GM10248 (cell line): ENCODE measurements at regions not wholly inside any gene's neighbourhood (a gene's known extent, or its start where the extent isn't known, plus 50 kb on each side); places are given as distances from the start of the nearest gene placed in this dataset.
A peak's percentile ranks its signal among the peaks of the same experiment; 100 is the strongest.

Source experiments
- CTCF ChIA-PET: fragments of 300-600 bp; sonication (Branson Sonifier 250); formaldehyde crosslinking; extraction: SDS; loops from one replicate; lab custom pipeline; 2021; ENCODE audit warnings: antibody characterized with exemption; lab: Yijun Ruan, JAX
- POLR2A ChIA-PET: fragments of 350-650 bp; sonication (Branson Sonifier 250); formaldehyde crosslinking; extraction: SDS; loops from one replicate; lab custom pipeline; 2020; ENCODE audit warnings: antibody characterized with exemption; lab: Yijun Ruan, JAX
- DNase-seq: peaks from one replicate; pipeline ENCODE4 v3.0.0; 2012; ENCODE audit errors: extremely low spot score
- TF ChIP-seq, protein P1 (sequence below): IDR thresholded peaks from 2 replicates; pipeline ENCODE4 v1.5.1; 2012; ENCODE audit warnings: mild to moderate bottlenecking, low read depth; ENCODE audit errors: extremely low read depth, missing control alignments, control extremely low read depth

DNA sequence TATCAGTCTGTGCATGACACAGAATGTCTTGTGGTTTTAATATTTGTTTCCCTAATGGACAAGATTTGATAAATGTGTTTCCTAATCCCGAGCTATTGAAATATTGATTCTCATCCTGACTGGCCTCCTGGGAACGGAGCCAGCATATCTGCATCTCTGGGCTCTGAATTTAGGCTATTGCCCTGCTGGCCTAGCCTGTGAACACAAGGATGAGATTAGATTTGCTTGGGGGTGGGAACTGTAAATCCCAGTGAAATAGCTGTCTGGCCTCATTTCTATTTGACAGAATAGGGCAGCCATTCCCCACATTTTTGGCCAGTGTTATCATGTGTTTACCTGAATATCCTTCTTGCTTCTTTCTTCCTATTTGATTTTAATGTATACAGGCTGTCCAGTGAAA is 198.4 kb upstream of the SOX4 start:
- CTCF ChIA-PET: no interaction called here
- DNase-seq: no peak
- TF ChIP-seq, protein P1, sequence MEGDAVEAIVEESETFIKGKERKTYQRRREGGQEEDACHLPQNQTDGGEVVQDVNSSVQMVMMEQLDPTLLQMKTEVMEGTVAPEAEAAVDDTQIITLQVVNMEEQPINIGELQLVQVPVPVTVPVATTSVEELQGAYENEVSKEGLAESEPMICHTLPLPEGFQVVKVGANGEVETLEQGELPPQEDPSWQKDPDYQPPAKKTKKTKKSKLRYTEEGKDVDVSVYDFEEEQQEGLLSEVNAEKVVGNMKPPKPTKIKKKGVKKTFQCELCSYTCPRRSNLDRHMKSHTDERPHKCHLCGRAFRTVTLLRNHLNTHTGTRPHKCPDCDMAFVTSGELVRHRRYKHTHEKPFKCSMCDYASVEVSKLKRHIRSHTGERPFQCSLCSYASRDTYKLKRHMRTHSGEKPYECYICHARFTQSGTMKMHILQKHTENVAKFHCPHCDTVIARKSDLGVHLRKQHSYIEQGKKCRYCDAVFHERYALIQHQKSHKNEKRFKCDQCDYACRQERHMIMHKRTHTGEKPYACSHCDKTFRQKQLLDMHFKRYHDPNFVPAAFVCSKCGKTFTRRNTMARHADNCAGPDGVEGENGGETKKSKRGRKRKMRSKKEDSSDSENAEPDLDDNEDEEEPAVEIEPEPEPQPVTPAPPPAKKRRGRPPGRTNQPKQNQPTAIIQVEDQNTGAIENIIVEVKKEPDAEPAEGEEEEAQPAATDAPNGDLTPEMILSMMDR: no peak
- POLR2A ChIA-PET: interaction anchor here (0.5 kb wide), 1 partner anchor 12 kb away, joined by 3 read pairs; no protein-coding TSS in a partner anchor

DNA sequence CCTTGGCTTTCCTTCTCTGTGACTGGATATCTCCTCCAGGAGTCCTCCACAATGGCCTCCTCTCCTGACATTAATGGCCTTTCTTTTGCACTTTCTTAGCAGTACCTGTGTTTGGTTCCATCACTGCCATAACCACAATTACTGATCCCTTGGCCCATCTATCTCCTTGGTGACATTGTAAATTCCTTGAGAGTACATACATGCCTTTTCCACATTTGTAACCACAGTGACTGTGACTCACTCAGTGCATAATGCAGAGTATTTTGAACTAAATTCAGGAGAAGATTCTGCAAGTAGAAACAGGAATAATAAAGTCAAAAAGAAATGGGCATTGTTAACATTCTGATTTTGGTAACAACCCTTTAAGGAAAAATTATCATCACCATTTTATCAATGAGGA is 197.2 kb upstream of the SOX4 start:
- CTCF ChIA-PET: no interaction called here

DNA sequence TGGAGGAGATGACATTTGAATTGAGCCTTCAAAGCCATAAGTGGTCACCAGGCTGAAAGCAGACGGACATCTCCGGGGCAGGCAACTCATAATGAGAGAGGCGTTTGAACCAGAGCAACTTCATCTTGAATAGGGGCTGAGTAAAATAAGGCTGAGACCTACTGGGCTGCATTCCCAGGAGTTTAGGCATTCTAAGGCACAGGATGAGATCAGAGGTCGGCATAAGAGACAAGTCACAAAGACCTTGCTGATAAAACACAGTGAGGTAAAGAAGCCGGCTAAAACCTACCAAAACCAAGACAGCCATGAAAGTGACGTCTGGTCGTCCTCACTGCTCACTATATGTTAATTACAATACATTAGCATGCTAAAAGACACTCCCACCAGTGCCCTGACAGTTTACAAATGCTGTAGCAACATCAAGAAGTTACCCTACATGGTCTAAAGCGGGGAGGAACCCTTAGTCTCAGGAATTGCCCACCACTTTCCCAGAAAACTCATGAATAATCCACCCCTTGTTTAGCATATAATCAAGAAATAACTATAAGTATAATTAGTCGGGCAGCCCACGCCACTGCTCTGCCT is 194.7 kb upstream of the SOX4 start:
- CTCF ChIA-PET: no interaction called here
- POLR2A ChIA-PET: no interaction called here
- TF ChIP-seq, protein P1: no peak
- no peak for DNase-seq

More for the DNA sequence above, 197.2 kb upstream of the SOX4 start:
- no peak for DNase-seq
- TF ChIP-seq, protein P1: no peak
- POLR2A ChIA-PET: no interaction called here

DNA sequence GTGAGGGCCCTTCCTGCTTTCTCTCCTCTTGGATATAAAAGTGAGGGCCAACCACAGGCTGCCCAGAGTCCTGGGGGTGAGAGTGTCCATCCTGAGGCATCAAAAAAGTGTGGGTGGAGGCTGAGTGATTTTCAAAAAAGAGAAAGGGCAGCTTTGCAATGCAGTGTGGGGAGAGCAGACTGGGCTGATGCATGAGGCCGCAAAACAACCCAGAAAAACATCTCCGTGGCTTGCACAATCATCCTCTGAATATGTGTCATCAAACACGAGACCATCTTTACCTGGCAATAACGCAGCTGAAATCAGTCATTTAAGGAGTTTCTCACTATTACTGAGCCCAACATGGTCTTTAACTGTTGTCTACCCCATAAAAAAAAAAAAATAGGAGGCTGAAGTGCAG is 191.2 kb upstream of the SOX4 start:
- DNase-seq: peak; percentile 28
- ChIA-PET POLR2A (no interaction called here), CTCF (no interaction called here)
- TF ChIP-seq, protein P1: no peak

DNA sequence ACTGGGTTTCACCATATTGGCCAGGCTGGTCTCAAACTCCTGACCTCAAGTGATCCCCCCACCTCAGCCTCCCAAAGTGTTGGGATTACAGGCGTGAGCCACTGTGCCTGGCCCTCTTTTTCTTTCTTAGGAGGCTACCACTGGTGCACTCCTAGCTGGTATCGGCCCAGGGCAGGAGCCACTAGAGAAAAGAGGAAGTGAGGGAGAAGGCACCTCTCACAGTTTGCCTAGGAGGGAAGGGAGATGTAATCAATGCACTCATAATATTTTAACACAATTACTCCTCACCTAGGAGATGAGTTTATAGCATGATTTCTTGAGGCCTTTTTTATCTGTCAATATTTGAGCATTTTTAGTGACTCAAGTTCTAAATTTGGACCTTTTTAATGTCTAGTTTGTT is 189.0 kb upstream of the SOX4 start:
- ChIA-PET CTCF (interaction anchor here (1.3 kb wide), 1 partner anchor 34 kb away, joined by 4 read pairs; no protein-coding TSS in a partner anchor), POLR2A (no interaction called here)
- TF ChIP-seq, protein P1: no peak
- DNase-seq: peak; percentile 29

- TF ChIP-seq, protein P1: no peak
- ChIA-PET CTCF (no interaction called here), POLR2A (no interaction called here)
- no peak for DNase-seq
Observed at GRCh38 chr6:21406316-21406715, 187.2 kb upstream of the SOX4 start.
